Uterus (tissue), 3 donors: ENCODE measurements at regions not wholly inside any gene's neighbourhood (a gene's known extent, or its start where the extent isn't known, plus 50 kb on each side); places are given as distances from the start of the nearest gene placed in this dataset.

ENCODE experiments used
- DNase-seq, 2 donors: peaks; one replicate each; pipeline ENCODE4 v3.0.0-alpha.2; 2019 to 2020
- H3K27ac ChIP-seq, 2 donors: fragments of 200-600 bp; sonication (generic); 1 replicate in 1 of 2; 2 replicates in 1 of 2; pipeline ENCODE4 v1.5.1; 2016 to 2018
- H3K27me3 ChIP-seq, 2 donors: fragments of 200-600 bp; sonication (generic); one replicate each; pipeline ENCODE4 v1.5.1; 2018 to 2019; ENCODE audit warnings: control low read depth in 1 of 2
- H3K36me3 ChIP-seq, 2 donors: fragments of 200-600 bp; sonication (generic); one replicate each; pipeline ENCODE4 v1.5.1; 2019; ENCODE audit warnings: control low read depth in 1 of 2
- H3K4me1 ChIP-seq, 2 donors: fragments of 200-600 bp; sonication (generic); one replicate each; pipeline ENCODE4 v1.5.1; 2018 to 2019; ENCODE audit warnings: control low read depth in 1 of 2
- H3K4me3 ChIP-seq, 2 donors: fragments of 200-600 bp; sonication (generic); 1 replicate in 1 of 2; 2 replicates in 1 of 2; pipeline ENCODE4 v1.5.1; 2018 to 2019; ENCODE audit warnings: mild to moderate bottlenecking in 1 of 2
- H3K9me3 ChIP-seq, 2 donors: fragments of 200-600 bp; sonication (generic); one replicate each; pipeline ENCODE4 v1.5.1; 2019; ENCODE audit warnings: control low read depth in 1 of 2
- CTCF ChIP-seq, 4 experiments: fragments of 200-600 bp in 2 of 4; fragments of 450-650 bp in 2 of 4; sonication (generic) in 2 of 4; IDR thresholded peaks; one replicate each; pipeline ENCODE4 v1.5.1; 2016 to 2019; ENCODE audit warnings: antibody characterized with exemption in 4 of 4, mild to moderate bottlenecking in 2 of 4, moderate library complexity in 1 of 4
- POLR2A ChIP-seq, 2 donors: fragments of 450-650 bp; IDR thresholded peaks; one replicate each; pipeline ENCODE4 v1.6.1; 2016; ENCODE audit warnings: antibody characterized with exemption in 2 of 2, mild to moderate bottlenecking in 1 of 2, moderate library complexity in 1 of 2
- intact Hi-C: fragments of 100-400 bp; cut with DNase I; formaldehyde crosslinking; loops from one replicate; pipeline ENCODE4 v1.15.1; 2023; ENCODE audit warnings: low total_unique reads
- donor health status: DM: yes; HTN: yes; CAD: no.

GRCh38 chr9:1495282-1496030 is 445.3 kb downstream of the DMRT2 start:
- no peak for DNase-seq
- no peaks in the 10 kb centered on the region for H3K4me1 ChIP-seq
- no peaks in the 10 kb centered on the region for H3K36me3 ChIP-seq
- H3K27me3 ChIP-seq, result no peaks in the 10 kb centered on the region
- no peak overlapping the region for H3K4me3 ChIP-seq
- TF ChIP-seq POLR2A (IDR thresholded peaks at IDR 0.05) (no peak), CTCF (IDR thresholded peaks at IDR 0.05) (no peak)
- no peaks in the 10 kb centered on the region for H3K9me3 ChIP-seq
- no peak overlapping the region for H3K27ac ChIP-seq
- intact Hi-C loops, result no loop called here

GRCh38 chr9:1505489-1505888 is 455.3 kb downstream of the DMRT2 start:
- no peak for DNase-seq
- Histone ChIP-seq H3K9me3 (no peaks in the 10 kb centered on the region), H3K36me3 (no peaks in the 10 kb centered on the region), H3K27me3 (no peaks in the 10 kb centered on the region), H3K27ac (no peak overlapping the region), H3K4me1 (no peaks in the 10 kb centered on the region), H3K4me3 (no peak overlapping the region)
- intact Hi-C loops, result no loop called here
- TF ChIP-seq POLR2A (IDR thresholded peaks at IDR 0.05), result no peak
- no peak for TF ChIP-seq CTCF (IDR thresholded peaks at IDR 0.05)

- Histone ChIP-seq H3K9me3 (no peaks in the 10 kb centered on the region), H3K4me3 (no peak overlapping the region), H3K27me3 (no peaks in the 10 kb centered on the region), H3K4me1 (no peaks in the 10 kb centered on the region), H3K36me3 (no peaks in the 10 kb centered on the region), H3K27ac (no peak overlapping the region)
- TF ChIP-seq CTCF (IDR thresholded peaks at IDR 0.05), result no peak
- no peak for TF ChIP-seq POLR2A (IDR thresholded peaks at IDR 0.05)
- intact Hi-C loops, result no loop called here
- no peak for DNase-seq
Observed at GRCh38 chr9:1510712-1511111, 460.6 kb downstream of the DMRT2 start.

- DNase-seq, result no peak
- no peak for TF ChIP-seq POLR2A (IDR thresholded peaks at IDR 0.05)
- TF ChIP-seq CTCF (IDR thresholded peaks at IDR 0.05), result no peak
- Histone ChIP-seq H3K4me1 (no peaks in the 10 kb centered on the region), H3K27me3 (no peaks in the 10 kb centered on the region), H3K4me3 (no peak overlapping the region), H3K9me3 (no peaks in the 10 kb centered on the region), H3K36me3 (no peaks in the 10 kb centered on the region), H3K27ac (no peak overlapping the region)
- intact Hi-C loops, result no loop called here
Observed at GRCh38 chr9:1513105-1513504, 462.9 kb downstream of the DMRT2 start.

- Histone ChIP-seq H3K9me3 (no peaks in the 10 kb centered on the region), H3K27me3 (no peaks in the 10 kb centered on the region), H3K36me3 (no peaks in the 10 kb centered on the region), H3K27ac (no peak overlapping the region), H3K4me1 (no peaks in the 10 kb centered on the region), H3K4me3 (no peak overlapping the region)
- TF ChIP-seq CTCF (IDR thresholded peaks at IDR 0.05), result no peak
- no peak for TF ChIP-seq POLR2A (IDR thresholded peaks at IDR 0.05)
- no peak for DNase-seq
- intact Hi-C loops, result no loop called here
Observed at GRCh38 chr9:1514250-1514649, 464.1 kb downstream of the DMRT2 start.
